GM21528 (cell line): ENCODE measurements at regions not wholly inside any gene's neighbourhood (a gene's known extent, or its start where the extent isn't known, plus 50 kb on each side); places are given as distances from the start of the nearest gene placed in this dataset.
"Not testable (repeated sequence)": the region's sequence is repeated elsewhere in the genome, so short reads cannot be mapped to it uniquely, and the experiment has no call there.

Source experiments
- ATAC-seq: cut with Tn5 transposase; IDR thresholded peaks from one replicate; pipeline ENCODE4 v1.9.1; 2021; ENCODE audit warnings: mild to moderate bottlenecking, moderate library complexity; ENCODE audit not compliant: unreplicated experiment, low FRiP score

DNA sequence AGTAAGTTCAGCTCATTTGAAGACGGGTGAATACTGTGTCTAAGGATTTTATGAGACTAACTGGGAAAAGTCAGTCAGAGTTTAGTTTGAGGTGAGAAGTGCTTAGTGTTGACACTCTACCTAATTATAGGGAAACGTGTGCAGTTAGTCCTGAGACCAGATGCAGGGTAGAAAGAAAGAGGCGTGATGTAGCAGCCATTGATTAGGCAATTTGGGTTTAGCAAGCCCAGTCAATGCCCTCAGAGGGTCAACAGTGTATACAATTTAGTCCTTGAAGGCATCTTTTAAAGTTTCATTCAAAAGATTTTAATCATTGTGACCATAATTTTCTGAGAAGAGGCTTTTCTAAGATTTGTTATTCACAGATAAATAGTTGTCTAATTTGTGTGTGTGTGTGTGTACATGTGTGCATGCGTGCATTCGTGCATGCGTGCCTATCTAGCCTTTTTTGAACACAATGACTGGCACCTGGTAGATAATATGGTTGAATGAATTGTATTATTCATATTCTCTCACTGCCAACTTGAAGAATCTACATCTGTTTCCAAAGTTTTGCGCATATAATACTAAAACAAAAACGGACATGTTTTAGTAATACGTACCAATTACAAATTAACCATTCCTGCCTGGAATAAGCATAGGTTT, 332.9 kb downstream of the SRGAP2C start:
- no peak for ATAC-seq

DNA sequence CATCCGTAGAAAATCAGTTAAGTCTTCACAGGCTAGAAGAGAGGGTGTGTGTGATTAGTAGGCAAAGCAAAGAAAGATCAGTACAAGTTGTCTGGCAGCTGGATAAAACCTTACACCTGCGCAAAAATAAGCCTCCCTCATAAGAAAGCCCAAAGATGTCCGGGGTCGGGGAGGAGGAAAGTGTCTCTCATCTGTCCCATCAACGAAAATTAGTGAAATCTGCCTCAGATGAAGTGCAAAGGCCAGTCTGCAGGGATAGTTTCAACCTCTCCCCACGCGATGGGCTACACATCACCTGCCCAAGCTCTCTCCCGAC, 333.9 kb downstream of the SRGAP2C start:
- no peak for ATAC-seq

DNA sequence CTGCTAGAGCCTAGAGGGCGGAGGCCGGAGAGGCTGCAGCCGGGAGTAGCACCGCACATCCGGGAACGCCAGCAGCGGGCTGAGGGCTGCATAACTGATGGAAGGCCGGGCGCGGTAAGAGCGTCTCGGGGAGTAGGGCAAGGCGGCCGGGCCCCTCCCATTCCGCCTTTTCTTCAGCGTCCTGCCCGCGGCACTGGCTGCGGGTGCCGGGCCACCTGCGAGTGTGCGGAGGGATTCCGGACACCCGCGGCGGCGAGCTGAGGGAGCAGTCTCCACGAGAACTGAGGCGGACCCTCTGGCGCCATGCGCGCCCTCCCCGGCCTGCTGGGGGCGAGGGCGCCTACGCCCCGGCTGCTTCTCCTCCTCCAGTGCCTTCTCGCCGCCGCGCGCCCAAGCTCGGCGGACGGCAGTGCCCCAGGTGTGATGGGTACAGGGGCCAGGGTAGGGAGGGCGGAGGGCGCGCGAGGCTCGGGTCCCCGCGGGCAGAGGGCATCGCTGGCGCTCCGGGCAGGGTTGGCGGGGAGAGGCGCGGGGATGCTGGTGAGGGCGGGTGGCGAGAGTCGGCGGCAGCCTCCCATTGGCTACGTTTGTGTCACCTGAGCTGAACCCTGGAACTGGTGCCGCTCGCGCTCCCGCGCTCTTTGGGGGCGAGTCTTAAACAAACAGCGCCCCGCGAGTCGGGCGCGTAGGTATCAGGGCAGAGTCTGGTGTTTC, 334.4 kb downstream of the SRGAP2C start:
- no peak for ATAC-seq

DNA sequence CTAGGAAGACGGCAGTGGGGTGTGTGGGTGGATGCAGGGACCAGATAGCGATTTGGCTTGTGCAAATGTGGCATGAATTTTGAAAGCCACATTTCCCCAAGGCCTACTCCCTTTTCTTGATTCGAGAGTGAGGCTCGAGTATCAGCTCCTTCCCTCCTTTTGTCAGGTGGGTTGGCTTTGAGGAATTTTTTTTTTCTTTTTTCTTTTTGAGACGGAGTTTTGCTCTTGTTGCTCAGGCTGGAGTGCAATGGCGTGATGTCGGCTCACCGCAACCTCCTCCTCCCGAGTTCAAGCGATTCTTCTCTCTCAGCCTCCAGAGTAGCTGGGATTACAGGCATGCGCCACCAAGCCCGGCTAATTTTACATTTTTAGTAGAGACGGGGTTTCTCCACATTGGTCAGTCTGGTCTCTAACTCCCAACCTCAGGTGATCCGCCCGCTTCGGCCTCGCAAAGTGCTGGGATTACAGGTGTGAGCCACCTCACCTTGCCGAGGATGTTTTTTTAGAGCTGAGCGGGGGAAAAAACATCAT, 335.0 kb downstream of the SRGAP2C start:
- ATAC-seq, result not testable (repeated sequence)

DNA sequence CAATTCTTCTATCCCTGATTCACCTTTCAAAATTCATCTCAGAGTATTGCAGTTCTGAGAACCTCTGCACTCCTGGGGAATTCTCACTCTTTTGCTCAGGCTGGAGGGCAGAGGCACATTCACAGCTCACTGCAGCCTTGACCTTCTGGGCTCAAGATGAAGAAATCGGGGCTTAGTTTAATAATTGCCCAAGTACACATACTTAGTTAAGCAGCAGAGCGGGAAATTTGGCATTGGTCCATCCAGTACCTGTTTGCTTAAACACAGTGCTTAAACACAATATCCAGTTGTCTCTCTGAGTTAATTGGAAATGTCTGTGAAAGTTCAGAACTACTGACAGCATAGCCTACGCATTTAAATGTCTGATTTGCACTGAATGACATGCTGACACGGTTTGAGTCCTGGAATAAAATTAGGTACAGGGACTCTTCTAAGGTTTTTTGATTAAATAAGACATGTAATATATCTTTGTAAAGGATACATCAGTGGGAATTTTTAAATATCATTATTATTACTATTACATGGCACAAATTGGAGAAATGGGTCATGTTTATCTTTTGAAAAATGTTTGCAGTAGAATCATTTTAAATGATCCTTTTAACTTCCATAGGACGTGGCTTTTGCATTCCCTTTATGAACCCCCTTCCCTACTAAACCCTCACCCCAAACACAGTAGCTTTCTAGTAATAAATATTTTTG, 337.4 kb downstream of the SRGAP2C start:
- no peak for ATAC-seq

DNA sequence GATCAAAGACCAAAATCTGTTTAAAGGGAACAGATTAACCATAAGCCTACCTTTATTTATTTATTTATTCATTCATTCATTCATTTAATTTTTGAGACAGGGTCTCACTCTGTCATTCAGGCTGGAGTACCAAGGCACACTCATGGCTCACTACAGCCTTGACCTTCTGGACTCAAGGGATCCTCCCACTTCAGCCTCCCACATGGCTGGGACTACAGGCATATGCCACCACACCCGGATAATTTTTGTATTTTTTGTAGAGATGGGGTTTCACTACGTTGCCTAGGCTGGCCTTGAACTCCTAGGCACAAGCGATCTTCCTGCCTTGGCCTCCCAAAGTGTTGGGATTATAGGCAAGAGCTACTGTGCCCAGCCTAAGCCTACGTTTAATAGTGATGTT, 338.3 kb downstream of the SRGAP2C start:
- not testable (repeated sequence) for ATAC-seq

DNA sequence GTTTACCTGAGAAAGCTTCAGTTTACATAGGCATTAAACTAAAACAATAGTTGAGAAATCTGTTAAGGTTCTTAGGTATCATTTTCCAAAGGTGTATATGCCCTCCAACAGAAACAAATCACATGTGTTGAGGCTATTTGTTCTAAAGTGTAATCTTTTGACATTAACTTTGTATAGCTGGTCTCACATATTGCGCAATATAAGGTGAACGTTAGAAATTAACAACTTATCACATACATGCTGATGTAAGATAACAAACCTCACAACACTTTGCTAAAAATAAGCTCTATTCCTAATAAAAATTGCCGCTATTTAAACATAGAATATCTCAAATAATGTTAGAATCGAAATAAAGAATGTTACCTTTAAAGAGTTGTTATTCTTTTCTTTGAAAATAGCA, 340.6 kb downstream of the SRGAP2C start:
- no peak for ATAC-seq

DNA sequence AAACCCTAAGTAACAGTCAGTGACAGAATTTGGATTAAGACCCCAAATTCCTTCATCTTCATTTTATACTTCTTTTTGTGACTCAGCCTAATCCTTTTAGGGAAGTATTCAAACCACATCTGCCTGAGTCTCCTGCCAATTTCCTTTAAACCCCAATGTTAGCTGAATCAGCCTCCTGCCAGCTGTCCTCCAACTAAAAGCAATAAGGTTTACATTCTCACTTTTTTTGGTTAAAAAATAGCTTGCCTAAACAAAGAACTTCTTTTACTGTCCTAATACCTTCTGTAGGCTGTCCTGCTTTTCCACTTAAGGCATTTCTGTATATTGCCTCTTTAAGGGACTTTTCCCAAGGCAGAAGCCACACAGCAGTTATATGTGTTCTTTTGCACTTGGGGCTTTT, 344.2 kb downstream of the SRGAP2C start:
- ATAC-seq, result not testable (repeated sequence)

DNA sequence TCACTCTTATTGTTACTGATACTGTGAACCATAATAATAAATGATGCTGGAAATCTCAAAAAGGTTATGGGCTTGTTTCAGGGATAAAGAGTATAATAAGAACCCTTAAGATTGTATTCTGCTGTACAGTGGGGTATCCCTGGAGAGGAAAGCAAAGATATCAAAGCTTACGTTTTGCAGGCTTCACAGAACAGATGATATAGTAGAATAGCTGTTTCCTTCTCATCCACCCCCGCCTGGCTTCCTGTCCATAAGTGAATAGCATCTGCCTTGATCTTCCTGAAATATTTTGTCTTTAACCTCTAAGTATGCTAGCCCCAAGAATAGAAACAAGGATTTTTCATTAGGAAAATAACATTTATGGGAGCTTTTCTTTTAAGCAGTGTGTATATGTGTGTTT, 345.3 kb downstream of the SRGAP2C start:
- ATAC-seq, result not testable (repeated sequence)

DNA sequence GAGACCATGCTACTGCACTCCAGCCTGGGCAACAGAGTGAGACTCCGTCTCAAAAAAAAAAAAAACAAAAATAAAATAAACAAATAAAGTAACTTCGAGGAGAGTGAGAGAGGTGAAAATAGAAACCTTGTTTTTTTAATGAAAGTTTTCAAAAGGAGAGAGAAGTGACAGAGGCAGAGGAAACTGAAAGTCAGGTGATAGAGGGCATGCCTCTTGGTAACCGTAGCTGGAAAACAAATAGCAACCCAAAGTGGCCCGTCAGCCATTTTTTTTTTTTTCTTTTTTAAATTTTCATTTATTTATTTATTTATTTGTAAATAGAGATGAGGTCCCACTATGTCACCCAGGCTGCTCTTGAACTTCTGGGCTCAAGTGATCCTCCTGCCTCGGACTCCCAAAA, 347.0 kb downstream of the SRGAP2C start:
- ATAC-seq, result not testable (repeated sequence)

DNA sequence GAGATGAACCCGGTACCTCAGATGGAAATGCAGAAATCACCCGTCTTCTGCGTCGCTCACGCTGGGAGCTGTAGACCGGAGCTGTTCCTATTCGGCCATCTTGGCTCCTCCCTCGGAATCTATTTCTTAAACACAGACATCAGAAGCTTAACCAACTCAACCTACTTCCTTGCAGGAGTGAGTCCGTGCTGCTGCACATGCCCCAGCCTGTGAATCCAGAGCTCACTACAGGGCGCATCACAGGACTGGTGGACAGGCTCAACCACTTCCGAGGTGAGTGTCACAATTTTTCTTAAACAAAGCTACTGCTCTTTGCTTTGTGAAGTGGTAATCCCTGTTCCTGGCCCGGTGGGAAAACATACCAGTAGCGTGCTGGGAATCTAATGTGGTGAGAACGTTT, 353.4 kb downstream of the SRGAP2C start:
- ATAC-seq, result not testable (repeated sequence)

DNA sequence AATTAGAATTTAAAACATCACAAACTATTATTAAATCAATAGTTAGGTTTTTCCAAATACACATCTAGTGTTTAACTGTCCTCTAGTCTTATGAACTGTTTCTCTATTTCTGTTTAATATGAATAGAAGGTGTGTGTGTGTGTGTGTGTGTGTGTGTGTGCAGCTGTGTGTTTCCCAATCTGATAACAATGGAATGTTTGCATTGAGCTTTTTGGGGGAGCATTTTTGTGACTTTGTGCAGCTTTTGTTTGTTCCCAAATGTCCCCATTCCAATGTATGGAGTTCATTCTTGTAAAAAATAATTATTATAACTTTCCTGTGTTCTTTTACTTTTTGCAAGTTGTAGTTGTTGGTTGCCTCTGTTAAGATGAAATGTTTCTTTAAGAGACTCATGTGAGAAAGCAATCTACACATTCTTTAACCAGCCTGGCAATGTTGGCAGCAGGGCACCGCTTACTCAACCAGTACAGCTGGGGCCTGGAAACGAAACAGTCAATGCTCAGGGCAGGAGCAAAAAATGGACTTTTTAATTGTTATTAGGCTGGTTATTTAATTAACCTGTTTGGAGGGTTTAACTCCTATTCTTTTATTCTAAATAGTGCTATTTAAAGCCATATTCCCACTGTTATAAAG, 354.3 kb downstream of the SRGAP2C start:
- no peak for ATAC-seq

DNA sequence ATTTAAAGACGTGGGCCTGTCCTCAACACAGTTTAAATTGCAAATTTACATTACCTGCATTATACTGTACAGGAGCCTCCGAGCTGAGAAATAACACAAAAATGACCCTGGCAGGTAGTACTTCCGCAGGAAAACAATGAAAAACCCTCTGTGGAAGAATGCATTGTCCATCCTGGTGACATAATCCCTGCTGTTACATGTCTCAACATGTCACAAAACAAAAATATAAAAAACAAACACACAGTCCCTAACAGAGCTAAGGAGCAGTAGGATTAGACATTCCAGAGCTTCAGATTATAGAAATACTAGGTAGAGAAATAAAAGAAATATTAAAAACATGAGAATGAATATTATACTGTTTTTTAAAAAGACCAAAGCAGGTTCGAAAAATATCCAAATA, 359.2 kb downstream of the SRGAP2C start:
- ATAC-seq, result not testable (repeated sequence)

DNA sequence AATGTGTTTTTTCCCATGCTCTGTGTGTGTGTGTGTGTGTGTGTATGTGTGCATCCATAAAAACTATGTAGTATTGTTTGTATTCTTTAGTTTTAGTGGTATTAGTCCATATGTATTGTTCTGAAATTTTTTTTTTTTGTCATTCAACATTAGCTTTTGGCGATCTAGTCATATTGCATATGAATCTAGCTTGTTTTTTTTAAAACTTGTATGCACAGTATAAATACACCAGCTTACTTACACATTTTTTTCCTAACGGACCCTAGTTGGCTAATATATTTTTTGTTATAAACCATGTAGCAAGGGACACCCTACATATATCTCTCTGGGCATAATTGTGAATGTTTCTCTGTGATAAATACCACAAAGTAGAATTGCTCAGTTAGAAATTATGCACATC, 359.7 kb downstream of the SRGAP2C start:
- no peak for ATAC-seq

DNA sequence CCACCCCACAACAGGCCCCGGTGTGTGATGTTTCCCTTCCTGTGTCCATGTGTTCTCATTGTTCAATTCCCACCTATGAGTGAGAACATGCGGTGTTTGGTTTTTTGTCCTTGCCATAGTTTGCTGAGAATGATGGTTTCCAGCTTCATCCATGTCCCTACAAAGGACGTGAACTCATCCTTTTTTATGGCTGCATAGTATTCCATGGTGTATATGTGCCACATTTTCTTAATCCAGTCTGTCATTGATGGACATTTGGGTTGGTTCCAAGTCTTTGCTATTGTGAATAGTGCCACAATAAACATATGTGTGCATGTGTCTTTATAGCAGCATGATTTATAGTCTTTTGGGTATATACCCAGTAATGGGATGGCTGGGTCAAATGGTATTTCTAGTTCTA, 361.1 kb downstream of the SRGAP2C start:
- not testable (repeated sequence) for ATAC-seq

DNA sequence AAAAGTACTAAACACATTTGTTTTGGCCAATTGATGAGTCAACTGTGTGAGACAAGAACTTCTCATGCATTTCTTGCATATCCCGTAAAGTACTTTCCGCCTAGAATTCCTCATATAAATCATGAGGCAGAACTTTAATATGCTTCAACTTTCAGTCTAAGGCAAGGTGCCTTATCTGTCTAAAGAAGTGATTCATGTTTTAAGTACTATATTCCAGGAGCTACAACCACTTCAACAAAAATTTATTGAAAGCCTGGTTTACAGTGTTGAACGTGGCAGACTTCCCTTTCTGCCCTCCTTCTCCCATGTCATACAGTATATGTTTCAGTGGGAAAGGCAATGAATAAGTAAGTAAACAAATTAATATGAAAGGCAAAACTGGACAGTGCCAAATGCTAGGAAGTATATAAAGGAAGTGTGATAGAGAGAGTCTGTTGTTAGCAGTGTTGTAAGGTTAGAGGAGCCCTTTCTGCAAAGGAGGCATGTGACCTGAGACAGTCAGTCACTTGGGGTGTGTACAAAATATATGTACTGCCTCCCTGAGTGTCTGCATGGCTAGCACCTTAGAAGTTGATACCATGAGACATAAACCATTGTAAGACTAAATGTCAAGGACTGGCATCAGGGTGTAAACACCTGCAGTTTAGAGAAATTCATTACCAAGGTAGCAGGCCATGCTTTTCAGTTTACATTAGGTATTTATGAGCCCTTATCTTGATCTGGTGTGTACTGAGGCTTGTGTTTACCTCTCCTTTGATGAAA, 362.2 kb downstream of the SRGAP2C start:
- no peak for ATAC-seq

DNA sequence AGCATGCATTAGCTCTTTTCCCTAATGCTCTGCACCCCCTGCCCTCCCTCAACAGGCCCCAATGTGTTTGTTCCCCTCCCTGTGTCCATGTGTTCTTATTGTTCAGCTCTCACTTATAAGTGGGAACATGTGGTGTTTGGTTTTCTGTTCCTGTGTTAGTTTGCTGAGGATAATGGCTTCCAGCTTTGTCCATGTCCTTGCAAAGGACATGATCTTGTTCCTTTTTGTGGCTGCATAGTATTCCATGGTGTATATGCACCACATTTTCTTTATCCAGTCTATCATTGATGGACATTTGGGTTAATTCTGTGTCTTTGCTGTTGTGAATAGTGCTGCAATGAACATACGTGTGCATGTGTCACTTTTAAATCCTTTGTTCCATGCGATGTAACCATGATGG, 363.0 kb downstream of the SRGAP2C start:
- not testable (repeated sequence) for ATAC-seq

DNA sequence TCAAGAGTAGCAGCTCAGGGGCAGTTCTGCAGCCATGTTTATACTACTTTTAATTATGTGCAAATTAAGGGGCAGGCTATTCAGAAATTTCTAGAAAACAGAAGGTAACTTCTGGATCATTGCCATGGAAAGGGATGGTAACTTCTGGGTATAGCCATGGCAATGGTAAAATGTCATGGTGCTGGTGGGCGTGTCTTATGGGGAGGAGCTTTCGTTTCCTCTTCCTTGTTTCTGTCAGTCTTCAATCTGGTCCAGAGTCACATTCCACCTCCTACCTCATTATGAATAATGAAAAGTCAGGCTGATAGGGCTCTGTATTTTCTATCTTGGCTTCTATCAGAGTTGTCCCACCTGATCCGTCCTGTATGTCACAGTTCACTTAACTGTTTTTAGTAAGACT, 366.0 kb downstream of the SRGAP2C start:
- not testable (repeated sequence) for ATAC-seq

DNA sequence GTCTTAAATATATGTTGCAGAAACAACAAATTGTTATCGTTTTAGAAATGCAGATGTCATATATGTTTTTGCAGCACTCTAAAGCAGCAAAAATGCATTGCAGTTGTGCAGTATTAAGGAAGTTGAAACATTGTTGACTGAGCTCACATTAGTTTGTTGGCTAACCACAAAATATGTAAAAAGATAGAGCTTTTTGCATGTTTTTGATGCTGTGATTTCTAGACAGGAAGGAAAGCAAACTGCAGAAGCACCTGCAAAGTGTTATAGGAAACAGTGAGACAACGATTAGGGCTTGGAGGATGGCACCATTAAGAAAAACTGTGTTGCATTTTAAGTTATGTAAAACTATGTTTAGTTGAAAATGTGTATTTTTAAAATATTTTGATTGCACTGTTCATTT, 366.7 kb downstream of the SRGAP2C start:
- not testable (repeated sequence) for ATAC-seq

DNA sequence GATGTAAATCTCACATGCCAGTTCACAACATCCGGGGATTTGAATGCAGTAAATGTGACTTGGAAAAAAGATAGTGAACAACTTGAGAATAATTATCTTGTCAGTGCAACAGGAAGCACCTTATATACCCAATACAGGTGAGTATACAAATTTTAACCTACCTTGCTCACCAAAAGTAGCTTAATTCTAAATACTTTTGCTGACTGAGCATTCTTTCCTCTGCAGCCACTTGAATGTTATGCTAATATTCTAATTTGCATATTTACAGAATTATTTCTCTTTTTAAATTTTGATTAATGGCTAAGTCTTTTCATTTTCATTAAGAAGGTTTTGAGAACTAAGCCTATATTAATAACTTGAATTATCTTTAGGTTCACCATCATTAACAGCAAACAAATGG, 371.8 kb downstream of the SRGAP2C start:
- ATAC-seq, result not testable (repeated sequence)
